HAP-1 (cell line): ENCODE measurements at regions not wholly inside any gene's neighbourhood (a gene's known extent, or its start where the extent isn't known, plus 50 kb on each side); places are given as distances from the start of the nearest gene placed in this dataset.
"Not testable (repeated sequence)": the region's sequence is repeated elsewhere in the genome, so short reads cannot be mapped to it uniquely, and the experiment has no call there.

ENCODE experiments used
- DNase-seq, 2 experiments: peaks; one replicate each; pipeline ENCODE4 v3.0.0-alpha.2; 2016 to 2020; ENCODE audit warnings: low spot score in 2 of 2
- H3K27me3 ChIP-seq: fragments of 250-450 bp; sonication (Bioruptor Pico); 2 replicates; pipeline ENCODE4 v1.5.1; 2020; ENCODE audit warnings: low read depth, mild to moderate bottlenecking, moderate library complexity
- H3K36me3 ChIP-seq: fragments of 250-450 bp; sonication (Bioruptor Pico); replicated peaks from 2 replicates; pipeline ENCODE4 v1.5.1; 2020; ENCODE audit warnings: mild to moderate bottlenecking
- H3K4me1 ChIP-seq: fragments of 250-450 bp; sonication (Bioruptor Pico); 2 replicates; pipeline ENCODE4 v1.5.1; 2020; ENCODE audit warnings: mild to moderate bottlenecking
- H3K4me3 ChIP-seq: fragments of 250-450 bp; sonication (Bioruptor Pico); 2 replicates; pipeline ENCODE4 v1.5.1; 2020; ENCODE audit warnings: mild to moderate bottlenecking, moderate library complexity
- H3K9me3 ChIP-seq: fragments of 250-450 bp; sonication (Bioruptor Pico); 2 replicates; pipeline ENCODE4 v1.5.1; 2020; ENCODE audit warnings: mild to moderate bottlenecking, moderate library complexity
- in situ Hi-C: fragments of 300-500 bp; cut with MboI; formaldehyde crosslinking; loops from 3 replicates; pipeline ENCODE4 v1.14.3; 2020; ENCODE audit warnings: low sequenced_read_pairs, inconsistent platforms, mixed read lengths

DNA sequence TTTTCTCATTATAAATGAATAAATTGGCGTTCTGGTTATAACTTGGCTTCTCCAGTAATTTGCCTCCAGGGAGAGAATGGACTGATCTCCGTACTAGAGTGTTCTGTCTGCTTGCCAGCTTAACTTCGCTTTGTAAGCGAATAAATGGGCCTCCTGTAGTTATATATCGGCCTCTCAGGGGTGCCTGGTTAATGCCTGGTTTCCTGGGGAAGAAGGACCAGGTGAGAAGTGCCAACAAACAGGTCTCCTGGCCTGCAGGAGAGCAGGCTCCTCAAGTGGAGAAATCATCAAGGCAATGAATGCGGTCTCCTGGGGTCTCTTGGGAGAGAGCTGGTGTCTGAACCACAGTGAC is 107.4 kb upstream of the SERBP1 start:
- no peaks in the 10 kb centered on the region for H3K36me3 ChIP-seq
- in situ Hi-C loops = no loop called here
- H3K4me1 ChIP-seq = no peaks in the 10 kb centered on the region
- H3K4me3 ChIP-seq = no peak overlapping the region
- no peaks in the 10 kb centered on the region for H3K27me3 ChIP-seq
- no peak for DNase-seq
- no peaks in the 10 kb centered on the region for H3K9me3 ChIP-seq

DNA sequence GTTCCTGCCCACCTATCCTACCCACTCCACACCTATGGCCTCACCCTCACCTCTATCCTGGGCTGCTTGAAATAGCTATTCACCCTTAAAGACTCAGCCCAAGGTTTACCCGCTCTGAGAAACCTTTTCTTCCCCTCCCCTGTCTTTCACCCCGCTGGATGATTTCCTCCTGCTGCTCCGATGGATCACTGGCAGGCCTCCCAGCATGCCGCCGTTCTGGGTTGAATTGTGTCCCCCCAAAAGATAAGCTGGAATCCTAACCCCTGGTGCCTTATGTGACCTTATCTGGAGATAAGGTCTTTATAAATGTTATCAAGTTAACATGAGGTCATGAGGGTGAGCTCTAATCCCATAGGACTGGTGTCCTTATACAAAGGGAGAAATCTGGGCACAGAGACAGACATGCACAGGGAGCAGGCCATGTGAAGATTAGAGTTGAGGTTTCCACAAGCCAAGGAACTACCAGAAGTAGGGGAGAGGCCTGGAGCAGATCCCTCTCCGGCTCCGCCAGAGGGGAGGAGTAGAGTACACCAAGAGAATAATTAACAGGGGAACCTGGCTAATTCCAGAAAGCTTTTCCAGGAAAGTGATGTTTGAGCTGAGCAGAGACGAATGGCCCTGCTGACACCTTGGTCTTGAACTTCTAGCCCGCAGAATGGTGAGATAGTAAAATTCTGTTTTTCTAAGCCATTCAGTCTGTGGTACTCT is 110.0 kb upstream of the SERBP1 start:
- Histone ChIP-seq H3K27me3 (no peaks in the 10 kb centered on the region), H3K9me3 (no peaks in the 10 kb centered on the region), H3K4me3 (no peak overlapping the region), H3K36me3 (no peaks in the 10 kb centered on the region), H3K4me1 (no peaks in the 10 kb centered on the region)
- in situ Hi-C loops = no loop called here
- DNase-seq = no peak

DNA sequence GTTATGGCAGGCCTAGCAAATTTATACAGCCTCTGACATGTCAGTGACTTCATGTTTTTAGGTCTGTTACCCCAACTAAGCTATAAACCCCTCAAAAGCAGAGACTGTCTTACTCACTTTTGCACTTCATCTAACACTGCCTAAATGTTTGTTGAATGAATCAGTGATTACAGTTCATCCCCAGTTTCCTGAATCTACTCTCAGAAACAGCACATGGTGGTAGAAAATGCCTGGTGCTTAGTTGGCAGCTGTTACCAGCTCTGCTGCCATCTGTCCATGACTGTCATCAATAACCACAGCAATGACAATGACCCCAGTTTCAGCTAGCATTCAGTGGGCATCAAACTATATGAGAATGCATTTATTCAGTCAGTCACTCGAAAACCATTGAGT is 110.5 kb upstream of the SERBP1 start:
- Histone ChIP-seq H3K9me3 (no peaks in the 10 kb centered on the region), H3K36me3 (no peaks in the 10 kb centered on the region), H3K4me3 (no peak overlapping the region), H3K4me1 (no peaks in the 10 kb centered on the region), H3K27me3 (no peaks in the 10 kb centered on the region)
- in situ Hi-C loops = no loop called here
- no peak for DNase-seq

DNA sequence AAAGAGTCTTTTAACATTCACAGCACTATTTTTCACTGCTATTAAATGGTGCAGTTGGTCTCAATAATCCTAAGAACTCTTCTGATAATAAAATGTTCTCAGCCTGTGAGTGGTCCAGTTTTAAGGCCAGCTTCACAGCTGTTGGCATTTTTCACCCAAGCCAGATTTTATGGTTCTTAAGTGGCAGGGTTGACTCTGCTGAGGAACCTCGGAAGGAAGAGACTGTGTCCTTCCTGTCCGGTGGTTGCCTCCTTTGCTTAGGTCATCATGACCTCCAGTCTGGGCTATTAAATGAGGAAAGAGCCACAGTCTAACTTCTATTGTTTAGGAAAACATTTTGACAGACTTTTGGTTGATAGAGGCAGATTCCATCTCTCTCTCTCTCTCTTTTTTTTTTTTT is 112.5 kb upstream of the SERBP1 start:
- H3K27me3 ChIP-seq = no peaks in the 10 kb centered on the region
- in situ Hi-C loops = no loop called here
- H3K4me3 ChIP-seq = no peak overlapping the region
- H3K4me1 ChIP-seq = no peaks in the 10 kb centered on the region
- no peak for DNase-seq
- H3K9me3 ChIP-seq = no peaks in the 10 kb centered on the region
- H3K36me3 ChIP-seq = no peaks in the 10 kb centered on the region

DNA sequence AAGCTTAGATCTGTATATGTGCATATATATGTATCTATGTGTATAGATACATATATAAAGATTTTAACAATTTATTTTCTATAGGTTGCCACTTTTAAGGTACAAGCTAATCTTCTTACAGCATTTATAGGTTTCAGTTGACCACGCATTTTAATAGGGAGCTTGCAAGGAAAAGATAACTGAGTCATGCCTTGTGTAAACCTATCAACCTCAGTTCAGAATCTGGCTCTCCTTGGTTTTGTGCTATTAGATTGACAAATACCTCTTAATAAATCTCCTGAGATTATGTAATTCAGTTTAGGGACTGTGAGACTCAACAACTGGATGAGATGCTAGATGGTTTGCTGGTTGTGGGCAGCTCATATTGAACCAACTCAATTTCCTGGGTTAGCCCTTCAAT is 114.7 kb upstream of the SERBP1 start:
- Histone ChIP-seq H3K4me3 (no peak overlapping the region), H3K4me1 (no peaks in the 10 kb centered on the region), H3K27me3 (no peaks in the 10 kb centered on the region), H3K36me3 (no peaks in the 10 kb centered on the region), H3K9me3 (no peaks in the 10 kb centered on the region)
- no peak for DNase-seq
- in situ Hi-C loops = no loop called here

DNA sequence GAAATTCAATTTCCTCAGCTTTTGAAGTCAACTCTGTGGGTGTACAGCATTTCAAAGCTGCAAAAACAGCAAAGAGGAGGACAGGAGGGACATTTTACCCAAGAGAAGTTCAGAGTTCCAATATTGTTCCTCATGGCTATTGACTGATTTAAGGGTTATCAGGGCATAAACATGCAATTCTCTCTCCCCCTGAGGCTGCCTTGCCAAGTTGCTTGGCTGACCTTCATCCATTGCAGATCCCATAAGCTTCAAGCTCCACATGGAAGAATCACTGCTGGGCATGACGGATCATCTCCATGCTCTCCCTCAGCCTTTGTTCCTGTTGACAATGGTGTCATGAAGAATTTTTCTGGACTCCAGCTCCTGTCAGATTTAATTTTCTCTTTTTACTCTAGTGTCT is 115.2 kb upstream of the SERBP1 start:
- H3K4me1 ChIP-seq = no peaks in the 10 kb centered on the region
- no peak overlapping the region for H3K4me3 ChIP-seq
- no peak for DNase-seq
- in situ Hi-C loops = no loop called here
- no peaks in the 10 kb centered on the region for H3K27me3 ChIP-seq
- H3K36me3 ChIP-seq = no peaks in the 10 kb centered on the region
- no peaks in the 10 kb centered on the region for H3K9me3 ChIP-seq

DNA sequence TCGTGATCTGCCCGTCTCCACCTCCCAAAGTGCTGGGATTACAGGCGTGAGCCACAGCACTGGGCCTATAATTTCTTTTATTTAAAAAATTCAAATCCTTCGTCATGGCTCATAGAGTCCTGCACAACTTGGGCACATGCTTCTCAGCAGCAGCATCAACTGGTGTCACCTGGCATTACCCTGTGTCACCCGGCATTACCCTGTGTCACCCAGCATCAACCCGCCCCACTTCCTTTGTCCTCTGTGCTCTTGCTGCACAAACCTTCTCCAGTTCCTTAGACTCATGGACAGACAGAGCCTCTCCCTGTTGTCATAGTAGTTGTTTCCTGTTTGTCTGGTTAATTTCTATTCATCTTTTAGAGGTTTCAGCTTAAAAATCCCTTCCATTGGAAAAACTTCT is 121.2 kb upstream of the SERBP1 start:
- in situ Hi-C loops = loop anchor here (10.0 kb wide), 1 partner anchor 203 kb away; no protein-coding TSS in a partner anchor
- no peak for DNase-seq
- no peaks in the 10 kb centered on the region for H3K27me3 ChIP-seq
- no peak overlapping the region for H3K4me3 ChIP-seq
- H3K9me3 ChIP-seq = no peaks in the 10 kb centered on the region
- H3K36me3 ChIP-seq = no peaks in the 10 kb centered on the region
- H3K4me1 ChIP-seq = no peaks in the 10 kb centered on the region

DNA sequence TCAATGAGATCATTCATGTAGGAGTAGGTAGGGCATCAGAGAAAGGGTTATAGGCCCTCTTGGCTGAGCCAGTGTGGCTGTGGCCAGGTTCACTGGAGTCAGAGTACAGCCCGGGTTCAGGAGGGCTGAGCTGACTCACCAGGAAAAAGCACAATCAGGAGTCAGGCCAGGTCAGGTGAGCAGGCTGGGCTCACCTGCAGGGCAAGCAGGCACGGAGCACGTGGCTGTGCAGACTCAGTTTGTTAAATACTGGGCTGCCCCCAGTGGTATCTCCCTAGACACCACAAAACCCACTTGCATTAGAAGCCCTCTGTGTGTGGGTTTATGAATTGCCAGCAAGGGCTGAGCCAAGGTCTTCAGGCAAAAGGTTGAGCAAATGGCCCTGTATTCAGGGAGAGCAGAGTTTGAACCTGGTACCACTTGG is 122.1 kb upstream of the SERBP1 start:
- in situ Hi-C loops = loop anchor here (10.0 kb wide), 1 partner anchor 202 kb away; no protein-coding TSS in a partner anchor
- no peak for DNase-seq
- H3K36me3 ChIP-seq = no peaks in the 10 kb centered on the region

DNA sequence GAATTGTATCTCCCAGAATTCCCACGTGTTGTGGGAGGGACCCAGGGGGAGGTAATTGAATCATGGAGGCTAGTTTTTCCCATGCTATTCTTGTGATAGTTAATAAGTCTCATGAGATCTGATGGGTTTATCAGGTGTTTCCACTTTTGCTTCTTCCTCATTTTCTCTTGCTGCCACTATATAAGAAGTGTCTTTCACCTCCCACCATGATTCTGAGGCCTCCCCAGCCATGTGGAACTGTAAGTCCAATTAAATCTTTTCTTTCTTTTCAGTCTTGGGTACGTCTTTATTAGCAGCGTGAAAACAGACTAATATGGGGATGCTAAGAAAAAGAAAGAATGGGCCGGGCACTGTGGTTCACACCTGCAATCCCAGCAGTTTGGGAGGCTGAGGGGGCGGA is 124.0 kb upstream of the SERBP1 start:
- in situ Hi-C loops = loop anchor here (10.0 kb wide), 1 partner anchor 201 kb away; no protein-coding TSS in a partner anchor
- not testable (repeated sequence) for H3K27me3 ChIP-seq, DNase-seq, H3K4me3 ChIP-seq, H3K36me3 ChIP-seq, H3K4me1 ChIP-seq, H3K9me3 ChIP-seq

More for the DNA sequence above, 122.1 kb upstream of the SERBP1 start:
- H3K9me3 ChIP-seq = no peaks in the 10 kb centered on the region
- H3K27me3 ChIP-seq = no peaks in the 10 kb centered on the region
- no peaks in the 10 kb centered on the region for H3K4me1 ChIP-seq
- H3K4me3 ChIP-seq = no peak overlapping the region

DNA sequence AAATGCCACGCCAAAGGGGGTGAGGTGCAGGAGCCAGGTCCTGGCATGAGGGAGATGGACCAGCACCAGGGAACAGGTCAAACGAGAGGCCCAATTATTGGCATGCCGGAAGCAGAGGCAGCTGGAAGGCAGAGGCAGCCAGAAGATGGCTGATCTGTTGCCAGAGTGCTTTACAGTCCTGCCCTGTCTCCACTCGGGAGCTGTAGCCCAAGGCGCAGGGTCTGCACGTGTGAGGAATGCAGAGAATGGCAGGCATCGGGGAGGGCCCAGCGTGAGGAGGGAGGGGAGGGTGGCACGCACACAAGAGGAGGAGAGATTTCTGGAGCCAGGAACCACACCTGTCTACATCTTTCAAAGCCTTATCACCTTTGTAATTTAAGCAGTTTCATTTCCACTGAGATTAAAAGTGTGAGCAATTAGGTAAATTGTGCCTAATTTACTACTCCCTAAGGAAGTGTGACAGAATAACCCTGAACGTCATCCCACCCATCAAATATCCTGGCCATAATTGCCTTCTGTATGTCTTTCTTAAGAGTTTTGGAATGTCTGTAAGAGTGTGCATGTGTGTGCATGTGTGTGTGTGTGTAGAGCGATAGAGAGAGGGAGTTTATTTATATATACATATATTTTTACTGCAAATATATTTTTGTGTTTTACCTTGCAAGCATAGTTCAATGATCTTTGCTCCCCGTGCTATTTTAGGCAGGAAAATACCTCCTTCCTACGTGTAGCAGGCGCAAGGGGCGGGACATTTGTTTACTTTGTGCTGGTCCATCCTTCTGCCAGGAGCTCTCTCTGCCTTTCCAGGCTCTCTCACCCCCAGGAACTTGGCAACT is 125.5 kb upstream of the SERBP1 start:
- Histone ChIP-seq H3K4me3 (no peak overlapping the region), H3K4me1 (no peaks in the 10 kb centered on the region), H3K36me3 (no peaks in the 10 kb centered on the region), H3K9me3 (no peaks in the 10 kb centered on the region), H3K27me3 (no peaks in the 10 kb centered on the region)
- no peak for DNase-seq
- in situ Hi-C loops = loop anchor here (10.0 kb wide), 1 partner anchor 199 kb away; no protein-coding TSS in a partner anchor

DNA sequence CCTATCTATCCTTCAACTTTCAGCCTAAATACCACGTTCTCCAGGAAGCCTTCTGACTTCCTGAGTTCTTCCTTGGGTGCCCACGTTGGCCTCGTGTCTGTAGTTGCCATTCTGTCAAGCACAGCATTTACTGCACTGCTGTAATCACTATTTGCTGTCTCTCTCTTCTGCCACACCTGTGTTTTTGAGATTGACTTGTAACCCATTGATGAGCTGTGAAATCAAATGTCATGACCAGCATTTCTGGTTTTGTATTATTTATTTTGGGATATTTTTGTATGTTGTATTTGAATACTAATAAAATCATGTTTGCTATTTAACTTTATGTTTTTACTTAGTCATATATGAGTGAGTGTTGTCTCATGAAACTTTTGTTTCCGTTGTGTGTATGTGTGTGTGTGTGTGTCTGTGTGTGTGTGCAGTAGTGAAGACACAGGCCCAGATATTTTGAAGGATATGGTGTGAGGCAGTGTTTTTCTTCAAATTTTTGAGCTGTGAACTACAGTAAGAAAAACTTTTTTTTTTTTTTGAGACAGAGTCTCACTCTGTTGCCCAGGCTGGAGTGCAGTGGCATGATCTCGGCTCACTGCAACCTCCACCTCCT is 126.2 kb upstream of the SERBP1 start:
- no peaks in the 10 kb centered on the region for H3K9me3 ChIP-seq
- no peaks in the 10 kb centered on the region for H3K27me3 ChIP-seq
- H3K4me1 ChIP-seq = no peaks in the 10 kb centered on the region
- in situ Hi-C loops = loop anchor here (10.0 kb wide), 1 partner anchor 198 kb away; no protein-coding TSS in a partner anchor
- DNase-seq = no peak
- H3K4me3 ChIP-seq = no peak overlapping the region
- no peaks in the 10 kb centered on the region for H3K36me3 ChIP-seq

DNA sequence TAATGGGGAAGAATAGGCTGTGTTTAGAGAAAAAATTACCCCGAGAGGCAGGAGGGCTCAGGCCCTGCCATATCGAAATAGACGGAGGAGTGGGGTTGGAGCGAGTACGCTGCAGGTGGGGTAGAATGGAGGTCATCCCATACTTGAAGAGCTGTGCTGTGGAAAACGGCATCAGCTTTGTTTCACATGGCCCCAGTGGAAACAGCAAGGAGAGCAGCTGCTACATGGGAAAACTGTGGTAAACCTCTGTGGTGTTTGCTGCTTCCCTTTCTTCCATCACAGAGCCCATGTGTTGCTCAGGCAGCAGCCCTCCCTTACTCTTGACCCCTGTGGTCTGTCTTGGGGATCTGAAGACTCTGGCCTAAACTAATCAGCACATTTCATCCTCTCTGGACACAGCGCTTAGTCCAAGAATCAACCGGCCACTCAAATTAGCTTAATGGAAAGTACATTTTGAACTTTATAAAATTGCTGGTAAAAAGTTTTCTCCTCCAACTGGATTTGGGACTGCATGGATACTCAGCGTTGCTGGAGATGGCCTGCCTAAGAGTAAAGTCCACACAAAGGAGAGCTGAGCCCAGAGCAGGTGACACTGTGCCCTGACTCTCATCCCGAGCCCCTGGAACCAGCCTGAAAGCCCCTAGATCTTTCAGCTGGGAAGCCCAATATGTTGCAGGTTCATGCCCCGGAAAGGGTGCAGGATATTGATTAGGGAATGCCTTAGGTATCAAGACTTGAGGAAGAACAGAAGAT is 127.1 kb upstream of the GADD45A start:
- no peaks in the 10 kb centered on the region for H3K36me3 ChIP-seq
- no peak for DNase-seq
- H3K4me3 ChIP-seq = no peak overlapping the region
- H3K4me1 ChIP-seq = no peaks in the 10 kb centered on the region
- no peaks in the 10 kb centered on the region for H3K9me3 ChIP-seq
- no peaks in the 10 kb centered on the region for H3K27me3 ChIP-seq
- in situ Hi-C loops = loop anchor here (10.0 kb wide), 1 partner anchor 197 kb away; no protein-coding TSS in a partner anchor

DNA sequence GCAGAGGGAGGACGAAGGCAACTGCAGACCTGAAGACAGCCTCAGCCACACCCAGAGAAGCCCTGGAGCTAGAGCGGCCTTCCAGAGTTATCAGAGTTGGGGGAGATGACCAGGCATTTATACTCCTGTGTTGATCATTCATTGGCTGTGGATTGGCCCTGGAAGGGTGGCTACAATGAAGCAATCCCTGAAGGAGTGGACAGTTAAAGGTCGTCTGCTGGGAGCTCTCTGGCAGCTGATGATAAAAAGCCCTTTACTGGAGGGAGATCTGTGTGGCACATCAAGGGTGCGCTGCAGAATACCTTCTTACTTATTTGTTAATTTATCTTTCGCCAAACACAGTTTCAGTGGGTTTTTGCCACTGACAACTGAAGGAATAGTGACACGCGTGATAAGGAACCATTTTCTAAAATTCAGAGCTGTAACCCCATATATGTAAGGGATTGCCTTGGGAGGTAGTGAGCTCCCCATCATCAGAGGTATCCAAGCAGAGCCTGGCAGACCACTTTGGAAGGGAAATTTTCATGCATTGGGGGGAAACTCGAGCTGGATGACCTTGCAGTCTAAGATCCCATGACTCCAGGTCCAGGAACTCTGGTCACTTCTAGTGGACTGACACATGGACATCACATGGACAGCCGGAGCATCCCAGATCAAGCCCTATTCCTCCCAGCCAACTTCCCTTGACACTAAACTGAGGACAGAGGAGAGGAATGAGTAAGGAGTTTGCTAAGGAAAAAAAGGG is 126.4 kb upstream of the GADD45A start:
- Histone ChIP-seq H3K27me3 (no peaks in the 10 kb centered on the region), H3K36me3 (no peaks in the 10 kb centered on the region), H3K4me1 (no peaks in the 10 kb centered on the region), H3K4me3 (no peak overlapping the region), H3K9me3 (no peaks in the 10 kb centered on the region)
- DNase-seq = no peak
- in situ Hi-C loops = loop anchor here (10.0 kb wide), 1 partner anchor 196 kb away; no protein-coding TSS in a partner anchor
